Ramos (cell line): ENCODE measurements at regions not wholly inside any gene's neighbourhood (a gene's known extent, or its start where the extent isn't known, plus 50 kb on each side); places are given as distances from the start of the nearest gene placed in this dataset.
"Not testable (repeated sequence)": the region's sequence is repeated elsewhere in the genome, so short reads cannot be mapped to it uniquely, and the experiment has no call there.

Source experiments
- in situ Hi-C: fragments of 300-500 bp; cut with MboI; formaldehyde crosslinking; loops from one replicate; pipeline ENCODE4 v1.14.3; 2022; ENCODE audit warnings: low sequenced_read_pairs; ENCODE audit not compliant: unreplicated experiment

- in situ Hi-C loops: no loop called here
These were observed 50.3 kb upstream of the ITGA11 start for GRCh38 chr15:68482246-68482645.

- in situ Hi-C loops: no loop called here
These were observed 51.2 kb upstream of the ITGA11 start for GRCh38 chr15:68483165-68483564.

- in situ Hi-C loops: no loop called here
These were observed 52.3 kb upstream of the ITGA11 start for GRCh38 chr15:68484220-68484619.

GRCh38 chr15:68484696-68485400, 52.9 kb upstream of the ITGA11 start:
- in situ Hi-C loops: no loop called here

- in situ Hi-C loops: no loop called here
These were observed 53.9 kb upstream of the ITGA11 start for GRCh38 chr15:68485721-68486360.

GRCh38 chr15:68487087-68487843, 55.3 kb upstream of the ITGA11 start:
- in situ Hi-C loops: no loop called here

- in situ Hi-C loops: no loop called here
These were observed 56.3 kb upstream of the ITGA11 start for GRCh38 chr15:68488290-68488689.

- in situ Hi-C loops: no loop called here
These were observed 57.0 kb upstream of the ITGA11 start for GRCh38 chr15:68488966-68489365.

- in situ Hi-C loops: no loop called here
These were observed 57.5 kb upstream of the ITGA11 start for GRCh38 chr15:68489421-68489820.

- in situ Hi-C loops: no loop called here
These were observed 59.6 kb upstream of the ITGA11 start for GRCh38 chr15:68491415-68492106.

GRCh38 chr15:68492855-68493254, 60.9 kb upstream of the ITGA11 start:
- in situ Hi-C loops: no loop called here

GRCh38 chr15:68493629-68494028, 61.7 kb upstream of the ITGA11 start:
- in situ Hi-C loops: no loop called here

GRCh38 chr15:68494573-68495110, 62.7 kb upstream of the ITGA11 start:
- in situ Hi-C loops: no loop called here

- in situ Hi-C loops: no loop called here
These were observed 63.4 kb upstream of the ITGA11 start for GRCh38 chr15:68495221-68495950.

GRCh38 chr15:68495981-68496705, 64.2 kb upstream of the ITGA11 start:
- in situ Hi-C loops: no loop called here

- in situ Hi-C loops: not testable (repeated sequence)
These were observed 64.8 kb upstream of the ITGA11 start for GRCh38 chr15:68496751-68497150.

- in situ Hi-C loops: no loop called here
These were observed 65.4 kb upstream of the ITGA11 start for GRCh38 chr15:68497206-68497910.

- in situ Hi-C loops: no loop called here
These were observed 66.1 kb upstream of the ITGA11 start for GRCh38 chr15:68498076-68498475.
